HG03521 (cell line): ENCODE measurements at regions not wholly inside any gene's neighbourhood (a gene's known extent, or its start where the extent isn't known, plus 50 kb on each side); places are given as distances from the start of the nearest gene placed in this dataset.
"Not testable (repeated sequence)": the region's sequence is repeated elsewhere in the genome, so short reads cannot be mapped to it uniquely, and the experiment has no call there.

Experiments used
- ATAC-seq: cut with Tn5 transposase; IDR thresholded peaks from one replicate; pipeline ENCODE4 v1.9.1; 2021; ENCODE audit warnings: mild to moderate bottlenecking, moderate library complexity; ENCODE audit not compliant: unreplicated experiment

DNA sequence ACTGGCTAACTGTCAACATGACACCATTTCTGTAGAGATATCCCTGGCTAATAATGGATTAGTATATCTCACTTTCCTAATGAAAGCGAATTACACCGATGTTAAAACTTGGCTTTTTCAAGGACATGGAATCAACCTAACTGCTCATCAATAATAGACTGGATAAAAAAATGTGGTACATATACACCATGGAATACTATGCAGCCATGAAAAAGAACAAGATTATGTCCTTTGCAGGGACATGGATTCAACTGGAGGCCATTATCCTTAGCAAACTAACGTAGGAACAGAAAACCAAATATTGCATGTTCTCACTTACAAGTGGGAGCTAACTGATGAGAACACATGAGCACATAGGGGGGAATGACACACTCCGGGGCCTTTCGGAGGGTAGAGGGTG lies 62.6 kb downstream of the ZIC1 start:
- no peak for ATAC-seq

DNA sequence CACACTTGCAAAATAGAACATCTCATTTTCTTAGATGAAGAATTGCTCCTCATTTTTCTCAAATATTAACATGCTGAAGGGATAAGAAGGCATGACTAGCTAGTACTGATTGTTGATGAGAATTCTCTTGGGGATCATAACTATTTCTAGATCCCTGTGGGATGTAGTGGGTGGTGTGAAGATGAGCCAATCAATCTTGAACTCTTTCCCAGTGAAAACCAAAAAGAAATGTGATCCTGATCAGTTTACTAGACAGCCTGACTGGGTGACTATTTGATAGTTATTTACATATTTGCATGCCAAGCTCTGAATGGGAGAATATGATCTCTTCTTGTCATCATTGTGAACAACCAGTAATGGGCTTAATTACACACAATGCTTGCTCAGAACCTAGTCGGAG lies 63.7 kb downstream of the ZIC1 start:
- no peak for ATAC-seq

DNA sequence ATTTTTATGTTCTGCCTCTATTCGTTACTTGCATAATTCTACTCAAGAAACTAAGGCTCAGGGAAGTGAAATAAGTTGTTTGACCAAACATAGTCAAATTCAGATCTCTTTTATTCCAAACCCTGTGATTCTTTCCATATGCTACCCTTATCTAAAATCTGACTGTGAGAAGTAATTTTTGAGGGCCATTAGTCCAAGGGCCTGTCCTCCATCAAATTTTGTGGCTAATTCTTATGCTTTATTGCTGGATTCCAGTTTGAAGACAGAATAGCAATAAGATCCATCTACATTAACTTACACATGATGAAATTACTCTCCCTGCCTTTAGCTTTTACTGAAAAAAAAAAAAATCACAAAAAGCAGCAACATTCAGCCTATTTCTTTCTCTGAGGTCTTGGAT lies 74.0 kb downstream of the ZIC1 start:
- no peak for ATAC-seq

DNA sequence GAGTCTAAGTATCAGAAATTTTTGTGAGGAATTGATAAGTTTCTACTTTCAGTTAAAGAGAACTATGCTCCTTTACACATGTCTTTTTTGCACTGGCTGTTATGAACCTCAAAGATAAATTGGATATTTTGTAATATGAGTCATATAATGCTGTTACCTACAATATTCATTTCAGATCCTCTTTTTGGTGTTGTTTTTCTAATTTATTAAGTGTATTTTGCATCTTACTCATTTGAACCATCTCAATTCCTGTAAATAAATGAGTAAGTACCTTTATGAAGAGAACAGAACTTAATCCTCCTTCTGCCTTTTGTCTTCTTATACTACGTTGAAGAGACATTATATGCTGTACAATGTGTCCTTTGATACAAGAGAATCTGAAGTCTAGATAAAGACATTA lies 74.4 kb downstream of the ZIC1 start:
- ATAC-seq, result no peak

DNA sequence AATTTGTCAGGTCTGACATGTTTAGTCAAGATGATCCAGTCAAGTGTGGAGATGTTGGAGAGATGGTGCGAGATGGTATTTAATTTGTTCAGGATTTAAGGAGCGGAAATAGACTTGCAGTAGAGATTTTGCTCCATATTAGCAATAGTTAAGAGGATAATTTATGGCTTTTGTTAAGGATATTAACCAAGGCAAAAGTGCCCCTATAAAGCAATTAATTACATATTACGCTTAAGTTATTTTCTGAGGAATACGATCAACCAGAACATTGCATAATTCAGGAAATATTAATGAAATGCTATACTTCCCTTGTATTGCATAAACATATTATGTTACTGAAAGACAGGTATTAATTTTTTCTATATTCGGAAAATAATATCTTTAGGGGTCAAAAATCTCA lies 83.9 kb downstream of the ZIC1 start:
- no peak for ATAC-seq

DNA sequence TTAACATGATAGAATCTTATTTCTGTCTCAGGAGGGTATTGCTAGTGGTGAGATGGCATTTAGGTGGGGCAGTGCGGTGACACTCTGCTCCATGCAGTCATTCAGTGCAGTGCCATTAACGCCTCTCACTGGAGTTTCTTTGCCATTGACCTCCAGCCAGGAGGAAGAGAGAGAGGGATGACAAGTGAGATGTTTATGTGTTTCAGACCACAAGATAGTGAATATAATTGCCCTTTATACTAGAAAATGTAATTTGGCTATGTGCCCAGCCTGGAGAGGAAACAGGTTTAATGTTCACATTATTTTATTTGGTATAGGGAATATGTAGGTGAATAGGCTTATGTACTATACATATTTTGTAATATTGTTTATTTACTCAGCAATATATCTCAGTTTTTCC lies 84.5 kb downstream of the ZIC1 start:
- ATAC-seq, result no peak

DNA sequence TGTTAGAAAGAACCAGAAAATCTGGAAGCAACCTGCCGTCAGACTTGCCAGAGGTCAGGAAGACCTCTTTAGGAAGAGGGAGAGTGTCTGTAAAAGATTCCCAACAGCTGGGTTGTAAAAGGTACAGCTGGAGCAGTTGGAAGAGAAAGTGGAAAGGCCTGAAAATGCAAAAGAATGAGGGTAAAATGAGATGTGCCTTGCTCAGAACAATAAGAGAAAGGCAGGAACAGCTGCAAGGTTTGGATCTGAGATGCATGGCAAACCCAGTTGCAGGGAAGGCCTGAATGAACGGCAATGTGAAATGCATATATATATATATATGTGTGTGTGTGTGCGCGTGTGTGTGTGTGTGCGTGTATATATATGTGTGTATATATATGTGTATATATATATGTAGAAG lies 88.1 kb downstream of the ZIC1 start:
- ATAC-seq, result no peak

DNA sequence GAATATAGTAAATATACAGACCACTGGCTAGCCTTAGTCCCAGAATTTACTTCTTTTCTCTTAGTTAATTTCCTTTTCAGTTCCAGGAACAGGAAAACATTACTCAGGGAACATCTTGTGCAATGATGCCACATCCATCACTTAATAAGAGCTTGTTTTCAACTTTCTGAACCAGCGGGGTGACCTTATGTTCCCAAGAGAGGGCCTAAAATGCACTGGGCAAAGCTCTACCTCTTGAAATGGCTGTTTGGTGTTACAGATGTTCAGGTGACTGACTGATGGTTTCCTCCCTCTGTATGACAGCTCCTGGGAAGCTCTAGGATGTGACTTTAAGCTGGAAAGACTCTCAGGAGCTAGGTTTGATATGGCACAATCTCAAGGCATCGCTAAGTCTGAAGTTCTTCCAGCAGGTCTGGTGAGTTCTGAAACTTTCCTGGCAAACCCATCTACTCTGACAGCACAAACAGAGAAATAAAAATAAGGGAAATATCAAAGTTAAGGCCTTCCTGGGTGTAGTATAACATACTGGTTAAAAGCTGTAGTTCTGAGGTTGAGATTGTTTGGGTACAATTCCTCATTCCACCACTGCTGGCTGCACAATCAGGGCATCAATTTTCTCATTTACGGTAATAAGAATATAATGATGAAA lies 98.6 kb downstream of the ZIC1 start:
- no peak for ATAC-seq

DNA sequence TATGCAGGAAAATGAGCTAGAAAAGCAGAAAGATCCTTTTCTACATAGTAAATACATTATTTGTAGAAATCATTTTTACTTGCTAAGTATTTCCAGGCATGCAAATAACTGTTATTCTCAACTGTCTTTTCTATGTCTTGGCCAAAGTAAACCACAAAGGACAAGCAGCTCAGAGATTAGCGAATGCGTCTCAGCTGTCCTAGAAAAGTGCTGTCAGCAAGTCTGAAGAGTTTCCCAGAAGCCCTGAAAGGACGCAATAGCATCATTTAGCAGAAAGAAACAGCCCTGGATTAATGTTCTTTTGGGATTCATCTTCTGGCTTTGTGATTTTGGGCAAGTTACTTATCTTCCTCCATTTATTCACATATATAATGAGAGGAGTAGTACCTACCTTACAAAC lies 100.3 kb downstream of the ZIC1 start:
- no peak for ATAC-seq

DNA sequence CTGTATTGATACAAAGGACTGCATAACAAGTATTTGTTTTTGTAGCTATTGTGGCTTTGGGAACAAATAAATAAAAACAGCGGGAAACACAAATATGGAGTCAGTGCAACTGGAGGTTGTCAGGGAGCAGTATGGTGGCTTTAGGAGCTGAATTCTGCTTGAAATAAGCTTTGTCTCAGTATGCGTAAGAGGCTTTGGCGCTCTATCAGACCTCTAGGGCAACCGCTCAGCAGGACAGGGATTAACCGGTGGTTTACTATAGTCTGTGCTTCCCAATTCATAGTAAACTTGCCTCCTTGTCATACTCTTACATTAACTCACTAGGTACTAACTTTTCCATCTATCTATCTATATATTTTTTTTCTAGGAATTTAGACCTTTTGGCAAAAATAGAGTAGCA lies 104.6 kb downstream of the ZIC1 start:
- ATAC-seq, result no peak

DNA sequence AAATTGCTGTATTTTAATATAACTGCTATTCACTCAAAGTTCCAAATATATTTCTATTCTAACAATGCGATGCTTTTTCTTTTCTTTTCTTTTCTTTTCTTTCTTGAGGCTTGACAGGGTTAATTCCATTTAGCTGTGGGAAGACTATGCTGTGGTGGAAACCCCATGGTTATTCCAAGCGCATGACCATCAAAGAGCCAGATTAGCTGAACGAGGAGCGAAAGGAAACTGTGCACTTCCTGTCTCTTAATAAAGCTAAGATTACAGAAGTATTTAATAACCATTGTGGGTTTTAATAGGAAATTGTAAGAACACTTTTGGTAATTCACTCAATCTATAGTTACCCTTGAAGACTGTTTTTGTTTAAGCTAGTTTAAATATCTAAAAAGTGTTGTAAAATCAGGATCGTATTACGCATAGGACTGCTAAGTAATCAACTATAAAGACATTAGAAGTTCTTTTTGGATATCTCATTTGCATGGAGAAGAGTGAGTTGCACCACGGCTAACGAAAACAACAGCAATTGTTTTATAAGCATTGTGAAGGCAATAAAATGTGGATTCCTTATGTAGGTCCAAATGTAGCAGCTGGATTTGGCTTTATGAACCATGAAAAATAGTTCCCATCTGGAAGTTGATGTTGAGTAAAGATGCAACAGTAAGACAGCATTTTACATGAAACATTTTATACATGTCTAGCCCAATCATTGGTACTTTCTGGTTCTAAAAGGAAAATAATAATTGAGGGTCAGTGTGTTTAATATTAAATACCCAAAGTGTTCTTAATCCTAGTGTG lies 105.4 kb downstream of the ZIC1 start:
- no peak for ATAC-seq

DNA sequence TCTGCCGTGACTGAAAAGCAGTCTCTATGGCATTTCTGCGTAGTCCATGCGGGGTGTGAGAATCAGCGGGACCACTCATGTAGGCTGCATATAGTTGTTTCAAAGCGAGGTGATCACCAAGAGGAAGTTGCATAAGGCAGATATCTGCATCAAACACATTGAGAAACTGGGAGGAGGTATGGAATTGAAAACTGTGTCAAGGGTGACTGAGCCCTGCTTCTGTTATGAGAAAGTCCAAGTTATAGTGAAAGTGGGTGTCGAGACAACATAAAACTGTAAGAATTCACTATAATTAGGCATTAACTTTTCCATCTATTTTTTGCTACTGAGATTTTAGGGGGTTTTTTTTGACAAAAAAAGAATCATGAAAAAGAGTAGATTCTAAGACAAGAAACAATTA lies 109.3 kb downstream of the ZIC1 start:
- ATAC-seq, result no peak

DNA sequence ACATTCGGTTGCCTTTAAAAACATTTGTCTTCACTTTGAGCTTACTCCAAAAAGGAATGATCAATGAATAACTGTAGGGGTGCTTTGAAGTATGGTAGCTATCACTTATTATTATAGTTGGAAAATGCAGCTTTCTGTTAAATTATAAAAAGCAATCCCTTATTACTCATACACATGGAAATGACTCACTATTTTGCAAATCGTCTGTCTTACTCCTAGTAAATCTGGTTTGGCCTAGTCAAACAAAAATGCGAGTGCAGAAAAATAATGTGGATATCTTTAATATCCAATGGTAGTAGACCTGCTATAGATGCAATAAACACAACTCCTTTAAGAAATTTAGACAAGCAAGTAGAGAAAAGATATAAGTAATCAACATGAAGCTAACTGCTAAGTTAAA lies 112.5 kb downstream of the ZIC1 start:
- no peak for ATAC-seq

DNA sequence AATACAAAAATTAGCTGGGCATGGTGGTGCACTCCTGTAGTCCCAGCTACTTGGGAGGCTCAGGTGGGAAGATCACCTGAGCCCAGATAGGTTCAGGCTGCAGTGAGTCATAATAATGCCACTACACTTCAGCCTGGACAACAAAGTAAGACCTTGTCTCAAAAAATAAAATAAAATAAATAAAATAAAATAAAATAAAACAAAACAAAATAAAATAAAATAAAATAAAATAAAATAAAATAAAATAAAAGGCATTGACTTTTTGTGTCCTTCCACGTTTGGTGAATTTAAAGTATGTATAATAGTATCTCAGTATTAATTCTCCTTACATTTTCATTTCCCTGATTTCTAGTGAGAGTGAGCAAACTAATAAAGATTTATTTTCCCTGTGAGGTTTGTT lies 113.6 kb downstream of the ZIC1 start:
- not testable (repeated sequence) for ATAC-seq

DNA sequence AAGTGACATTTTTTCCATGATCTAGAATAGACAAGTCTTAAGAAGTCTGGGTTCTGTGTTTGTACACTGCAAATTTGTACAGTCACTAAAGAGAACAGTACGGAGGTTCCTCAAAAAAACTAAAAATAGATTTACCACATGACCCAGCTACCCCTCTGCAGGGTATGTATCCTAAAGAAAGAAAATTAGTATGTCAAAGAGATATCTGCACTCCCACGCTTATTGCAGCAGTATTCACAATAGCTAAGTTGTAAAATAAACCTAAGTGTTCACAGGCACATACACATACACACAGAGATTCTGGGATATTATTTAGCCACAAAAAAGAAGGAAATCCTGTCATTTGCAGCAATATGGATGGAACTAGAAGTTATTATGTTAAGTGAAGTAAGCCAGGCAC lies 120.4 kb downstream of the ZIC1 start:
- ATAC-seq, result no peak

DNA sequence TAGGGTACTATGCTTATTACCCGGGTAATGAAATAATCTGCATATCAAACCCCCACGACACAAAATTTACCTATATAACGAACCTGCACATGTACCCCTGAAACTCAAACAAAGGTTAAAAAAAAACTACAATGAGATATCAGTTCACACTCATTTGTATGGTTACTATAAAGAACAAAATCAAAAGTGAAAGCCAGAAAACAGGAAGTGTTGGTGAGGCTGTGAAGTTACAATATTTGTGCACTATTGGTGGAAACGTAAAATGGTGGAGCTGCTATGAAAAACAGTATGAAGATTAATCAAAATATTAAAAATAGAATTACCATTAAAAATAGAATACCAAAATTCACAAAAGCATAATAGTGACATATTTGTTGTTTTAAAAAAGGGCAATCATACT lies 128.9 kb downstream of the ZIC1 start:
- peak; percentile 62 for ATAC-seq

DNA sequence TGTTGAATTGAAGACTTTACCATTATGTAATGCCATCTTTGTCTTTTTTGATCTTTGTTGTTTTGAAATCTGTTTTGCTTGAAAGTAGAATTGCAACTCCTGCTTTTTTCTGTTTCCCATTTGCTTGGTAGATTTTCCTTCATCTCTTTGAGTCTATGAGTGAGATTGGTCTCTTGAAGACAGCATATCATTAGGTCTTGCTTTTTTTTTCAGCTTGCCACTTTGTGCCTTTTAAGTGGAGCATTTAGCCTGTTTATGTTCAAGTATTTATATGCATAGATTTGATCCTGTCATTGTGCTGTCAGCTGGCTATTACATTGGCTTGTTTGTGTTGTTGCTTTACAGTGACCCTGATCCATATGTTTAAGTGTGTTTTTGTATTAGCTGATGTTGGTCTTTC lies 131.8 kb downstream of the ZIC1 start:
- no peak for ATAC-seq

DNA sequence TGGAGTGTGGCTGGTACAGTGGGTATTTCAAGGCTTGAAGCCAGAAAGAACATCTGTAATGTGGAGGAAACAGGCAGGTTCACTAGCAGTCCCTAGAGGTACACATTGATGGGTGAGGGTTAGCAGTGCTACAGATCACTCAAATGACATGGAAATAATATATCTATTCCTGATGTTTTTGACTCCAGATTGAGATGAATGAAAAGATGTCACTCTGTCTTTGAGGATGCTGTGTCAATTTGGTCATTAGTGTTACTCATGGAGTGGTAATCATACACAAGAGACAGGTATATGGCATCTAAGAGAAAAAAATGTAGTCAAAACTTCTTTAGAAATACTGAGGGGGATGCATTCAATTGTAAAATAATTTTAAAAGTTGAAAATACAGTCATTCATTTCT lies 135.1 kb downstream of the ZIC1 start:
- ATAC-seq, result no peak

DNA sequence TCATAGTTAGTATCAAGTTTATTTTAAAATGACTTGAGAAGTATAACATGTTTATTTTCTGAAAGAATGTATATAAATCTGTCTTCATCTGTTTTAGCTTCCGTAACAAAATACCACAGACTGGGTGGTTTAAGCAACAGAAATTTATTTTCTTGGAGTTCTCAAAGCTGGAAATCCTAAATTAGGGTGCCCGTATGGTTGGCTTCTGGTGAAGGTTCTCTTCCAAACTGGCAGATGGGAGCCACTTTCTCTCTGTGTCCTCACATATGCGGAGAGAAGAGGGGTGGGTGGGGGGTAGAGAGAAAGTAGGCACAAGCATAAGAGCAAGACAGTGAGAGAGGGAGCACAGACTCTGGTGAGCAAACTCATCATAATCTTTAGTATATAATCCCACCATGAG lies 142.3 kb downstream of the ZIC1 start:
- ATAC-seq, result no peak

DNA sequence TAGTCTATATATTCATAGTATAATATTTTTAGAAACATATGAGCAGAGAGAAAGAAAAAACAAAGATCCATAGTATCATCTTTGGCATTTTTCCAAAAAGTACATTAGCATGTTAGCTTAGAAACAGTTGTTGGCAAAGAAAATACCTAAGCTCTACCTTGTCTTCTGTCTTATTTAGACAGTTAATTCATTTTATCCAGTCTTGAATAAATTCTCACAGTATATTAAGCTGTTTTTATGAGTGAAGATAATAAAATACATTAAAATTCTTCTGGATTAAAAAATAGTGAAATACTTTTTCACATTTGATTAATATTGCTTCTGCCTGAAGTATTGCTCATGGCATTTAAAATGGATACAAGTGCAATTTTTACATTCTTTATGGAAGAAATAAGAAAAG lies 145.2 kb downstream of the ZIC1 start:
- no peak for ATAC-seq

DNA sequence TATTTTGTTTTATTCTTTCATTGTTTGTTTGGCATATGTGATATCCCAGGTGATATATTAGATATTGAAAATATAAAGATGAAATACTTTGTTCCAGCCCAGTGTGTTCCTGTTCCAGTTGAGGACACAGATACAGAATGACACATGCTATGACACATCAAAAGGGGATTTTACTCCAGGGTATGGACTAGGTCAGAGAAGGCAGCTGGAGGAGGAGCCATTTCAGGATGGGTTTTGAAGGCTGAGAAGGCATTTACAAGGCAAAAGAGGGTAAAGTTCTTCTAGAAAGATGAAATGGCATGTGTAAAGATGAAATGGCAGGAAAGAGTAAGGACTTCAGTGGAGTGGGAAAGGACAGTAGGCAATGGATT lies 163.8 kb downstream of the ZIC1 start:
- ATAC-seq, result no peak

DNA sequence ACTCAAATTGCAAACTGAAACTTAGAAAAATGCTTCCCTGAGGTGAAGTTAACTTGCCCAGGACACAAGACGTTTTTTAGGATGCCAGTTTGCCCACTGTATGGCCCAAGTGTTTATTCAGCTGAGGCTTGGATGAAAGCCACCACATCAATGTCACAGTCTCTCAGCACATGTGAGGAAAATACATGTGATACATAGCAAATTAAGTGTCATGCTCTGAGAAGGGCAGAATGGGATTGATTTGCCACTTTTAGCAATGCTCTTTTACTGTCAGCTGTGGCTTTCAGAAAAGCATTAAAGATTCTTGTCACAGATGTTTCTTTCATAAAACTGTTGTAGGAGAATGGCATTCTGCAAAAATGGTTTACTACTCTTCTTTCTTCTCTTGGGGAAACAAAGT lies 165.5 kb downstream of the ZIC1 start:
- ATAC-seq, result no peak

DNA sequence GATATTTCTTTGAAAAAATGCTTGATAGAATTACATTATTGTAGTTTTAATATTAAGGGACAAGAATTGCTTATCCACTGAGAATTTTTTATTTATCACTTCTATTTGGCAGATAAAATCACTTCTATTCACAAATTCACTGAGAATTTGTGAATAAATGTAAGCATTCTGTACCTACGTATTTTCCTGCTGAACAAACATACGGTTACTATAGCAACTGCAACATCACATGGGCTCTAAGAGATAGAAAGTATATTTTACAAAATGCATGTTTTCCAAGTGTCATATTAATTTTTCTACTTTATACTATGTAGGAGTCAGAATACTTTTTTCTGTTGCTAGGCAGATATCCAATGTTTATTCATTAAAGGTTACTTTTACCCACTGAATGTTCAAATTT lies 166.2 kb downstream of the ZIC1 start:
- ATAC-seq, result no peak
